ENCODE measurements at regions not wholly inside any gene's neighbourhood (a gene's known extent, or its start where the extent isn't known, plus 50 kb on each side); places are given as distances from the start of the nearest gene placed in this dataset.

GRCh38 chr4:59249110-59249509 lies 1951.0 kb upstream of the ADGRL3 start:
- TF ChIP-seq CTCF (IDR thresholded peaks at IDR 0.05) (no peak), EP300 (IDR thresholded peaks at IDR 0.05) (no peak)

Data from sigmoid colon (tissue), 4 donors.